Renal cortical epithelial cell (primary cell): ENCODE measurements at regions not wholly inside any gene's neighbourhood (a gene's known extent, or its start where the extent isn't known, plus 50 kb on each side); places are given as distances from the start of the nearest gene placed in this dataset.
"Not testable (repeated sequence)": the region's sequence is repeated elsewhere in the genome, so short reads cannot be mapped to it uniquely, and the experiment has no call there.

ENCODE experiments used
- DNase-seq: peaks from one replicate; pipeline ENCODE4 v3.0.0-alpha.2; 2011; ENCODE audit warnings: low read depth

DNA sequence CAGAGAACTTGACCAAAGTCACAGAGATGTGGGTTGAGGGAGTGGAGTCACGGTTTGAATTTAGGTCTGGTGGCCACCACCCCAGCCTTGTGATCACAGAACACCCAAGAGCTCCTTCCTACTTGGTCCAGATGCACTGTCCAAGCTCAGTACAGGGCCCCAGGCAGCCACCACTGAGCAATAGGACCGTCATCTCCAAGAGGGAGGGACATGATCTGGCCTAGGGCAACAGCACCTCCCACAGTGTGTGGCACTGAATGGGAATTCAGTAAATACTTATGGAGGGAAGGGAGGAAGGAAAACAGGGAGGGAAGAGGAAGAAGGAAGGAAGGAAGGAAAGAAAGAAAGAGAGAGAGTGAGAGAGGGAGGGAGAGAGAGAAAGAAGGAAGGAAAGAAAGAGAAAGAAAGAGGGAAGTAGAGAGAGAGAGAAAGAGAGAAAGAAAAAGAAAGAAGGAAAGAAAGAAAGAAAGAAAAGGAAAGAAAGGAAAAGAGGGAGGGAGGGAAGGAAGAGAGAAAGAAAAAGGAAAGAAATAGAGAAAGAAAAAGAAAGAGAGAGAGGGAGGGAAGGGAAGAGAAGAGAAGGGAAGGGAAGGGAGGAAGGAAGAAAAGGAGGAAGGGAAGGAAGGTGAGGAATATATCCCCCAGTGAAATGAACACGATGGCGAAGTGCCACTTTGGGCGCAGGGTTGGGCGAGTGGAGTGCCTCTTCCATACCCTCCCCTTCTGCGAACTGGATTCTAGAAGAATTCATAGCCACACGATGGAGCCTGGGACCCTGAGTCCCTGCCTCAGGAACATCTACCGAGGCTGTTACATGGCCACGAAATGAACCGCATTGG is 243.7 kb downstream of the TFAP2C start:
- no peak for DNase-seq

DNA sequence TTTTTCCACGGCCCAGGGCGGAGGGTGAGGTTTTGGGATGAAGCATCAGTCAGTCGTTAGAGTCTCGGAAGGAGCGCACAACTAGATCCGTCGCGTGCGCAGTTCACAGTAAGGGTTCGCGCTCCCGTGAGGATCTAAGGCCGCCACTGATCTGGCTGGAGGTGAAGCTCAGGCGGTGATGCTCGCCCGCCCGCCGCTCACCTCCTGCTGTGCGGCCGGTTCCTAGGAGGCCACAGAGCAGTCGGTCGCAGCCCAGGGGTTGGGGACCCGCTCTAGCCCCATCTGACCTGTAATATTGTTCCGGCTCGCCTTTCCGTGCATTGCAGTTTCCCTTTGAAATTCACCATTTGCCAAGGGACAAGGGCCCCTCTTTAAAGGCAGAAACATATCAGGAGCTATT is 244.7 kb downstream of the TFAP2C start:
- no peak for DNase-seq

DNA sequence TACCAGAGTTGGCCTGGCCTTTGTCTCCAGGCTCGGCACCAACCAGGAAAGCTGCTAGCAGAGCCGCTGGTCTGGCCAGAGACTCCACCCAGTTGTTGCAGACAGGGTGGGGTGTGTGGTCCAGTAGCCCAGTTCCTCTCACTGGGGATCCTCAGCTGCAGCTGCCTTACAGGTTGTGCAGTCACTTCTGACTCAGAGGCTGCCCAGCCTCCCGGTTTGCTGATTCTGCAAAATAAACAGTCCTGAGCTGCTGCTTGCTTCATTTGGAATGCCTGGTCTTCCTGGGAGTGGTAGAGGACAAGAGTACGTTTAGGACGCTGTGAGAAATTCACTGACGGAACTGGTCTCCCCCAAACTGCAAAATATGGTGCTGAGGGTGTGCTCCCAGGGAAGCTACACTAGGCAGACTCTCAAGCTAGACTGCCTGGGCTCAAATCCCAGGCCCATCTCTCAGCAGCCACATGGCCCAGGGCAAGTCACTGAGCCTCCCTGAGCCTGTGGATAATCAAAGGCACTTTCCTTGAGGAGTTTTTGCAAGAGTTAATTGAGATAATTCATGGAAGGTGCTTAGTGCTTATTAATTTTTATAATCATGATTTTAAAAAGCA is 246.1 kb downstream of the TFAP2C start:
- DNase-seq, result peak; percentile 9

DNA sequence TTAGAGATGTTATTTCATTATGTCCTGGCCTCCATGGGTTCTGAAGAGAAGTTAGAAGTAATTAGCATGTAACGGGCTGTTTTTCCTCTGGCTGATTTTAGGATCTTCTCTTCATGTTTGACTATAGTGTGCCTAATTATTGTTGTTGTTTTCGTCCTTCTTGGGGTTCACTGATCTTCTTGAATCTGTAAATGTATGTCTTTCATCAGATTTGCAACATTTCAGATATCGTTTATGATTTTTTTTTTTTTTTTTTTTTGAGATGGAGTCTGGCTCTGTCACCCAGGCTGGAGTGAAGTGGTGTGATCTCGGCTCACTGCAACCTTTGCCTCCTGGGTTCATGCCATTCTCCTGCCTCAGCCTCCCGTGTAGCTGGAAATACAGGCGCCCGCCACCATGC is 246.7 kb downstream of the TFAP2C start:
- DNase-seq, result no peak

DNA sequence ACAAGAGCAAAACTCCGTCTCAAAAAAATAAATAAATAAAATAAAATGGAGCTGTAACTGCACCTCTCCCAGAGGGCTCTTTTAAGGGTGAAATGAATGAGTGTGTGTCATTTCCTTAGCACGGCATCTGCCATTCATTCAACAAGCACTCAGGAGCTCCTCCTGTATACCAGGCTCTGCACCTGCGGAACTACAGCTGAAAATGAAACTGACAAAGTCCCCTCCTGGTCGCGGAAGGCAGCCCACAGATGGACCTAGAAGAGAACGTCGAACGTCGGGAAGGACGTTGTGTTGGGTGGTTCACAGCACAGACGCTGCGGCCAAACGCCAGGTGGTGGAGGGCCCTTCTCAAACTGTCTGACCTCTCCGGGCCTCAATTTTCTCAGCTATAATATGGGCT is 256.4 kb downstream of the TFAP2C start:
- DNase-seq, result no peak

DNA sequence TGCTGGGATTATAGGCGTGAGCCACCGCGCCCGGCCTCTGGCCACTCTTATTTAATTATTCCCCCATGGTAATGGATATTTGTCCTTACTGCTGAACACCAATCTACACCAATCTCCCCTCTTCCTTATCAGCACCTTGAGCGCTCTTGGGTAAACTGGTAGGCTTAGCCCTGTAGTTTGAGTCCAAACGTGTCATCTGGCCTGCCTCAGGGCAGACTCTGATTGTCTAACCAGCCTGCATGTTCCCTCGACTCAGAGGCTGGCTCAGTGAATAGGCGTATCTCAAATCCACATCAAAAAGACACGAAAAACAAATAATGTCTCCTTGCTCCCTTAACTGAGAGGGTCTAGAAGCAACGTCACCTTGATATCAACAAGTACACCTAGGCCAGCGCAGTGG is 260.9 kb downstream of the TFAP2C start:
- DNase-seq, result no peak

DNA sequence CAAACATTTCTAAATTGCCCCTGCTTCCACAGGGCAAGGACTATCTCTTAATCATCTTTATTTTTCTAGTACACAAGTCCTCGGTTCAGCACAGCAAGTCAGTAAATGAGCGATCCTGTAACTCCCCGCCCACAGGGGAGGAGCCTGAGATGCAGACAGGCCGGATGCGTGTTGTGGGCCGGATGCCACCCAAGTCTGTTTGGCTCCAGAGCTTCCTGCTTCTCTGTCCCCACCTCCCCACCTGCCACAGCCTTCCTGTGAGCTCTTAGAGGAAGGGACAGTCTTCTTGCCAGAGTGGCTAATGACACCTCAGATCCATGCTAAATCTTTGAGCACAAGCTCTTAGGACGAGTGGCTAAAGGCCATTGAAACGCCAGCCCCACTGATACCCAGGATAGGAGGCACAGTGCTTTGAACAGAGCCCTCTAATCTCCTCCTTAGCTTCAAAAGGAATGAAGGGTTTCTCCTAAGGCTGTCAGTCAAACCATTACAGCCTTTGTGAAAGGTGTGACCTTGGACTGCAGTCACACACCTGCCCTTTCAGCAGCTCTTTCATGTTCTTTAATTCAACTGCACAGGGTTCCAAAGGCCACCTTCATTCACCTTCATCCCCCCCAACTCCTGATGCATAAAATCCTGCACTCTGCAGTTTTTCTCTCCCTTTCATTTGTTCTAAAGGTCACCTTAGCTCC is 264.3 kb downstream of the TFAP2C start:
- no peak for DNase-seq

DNA sequence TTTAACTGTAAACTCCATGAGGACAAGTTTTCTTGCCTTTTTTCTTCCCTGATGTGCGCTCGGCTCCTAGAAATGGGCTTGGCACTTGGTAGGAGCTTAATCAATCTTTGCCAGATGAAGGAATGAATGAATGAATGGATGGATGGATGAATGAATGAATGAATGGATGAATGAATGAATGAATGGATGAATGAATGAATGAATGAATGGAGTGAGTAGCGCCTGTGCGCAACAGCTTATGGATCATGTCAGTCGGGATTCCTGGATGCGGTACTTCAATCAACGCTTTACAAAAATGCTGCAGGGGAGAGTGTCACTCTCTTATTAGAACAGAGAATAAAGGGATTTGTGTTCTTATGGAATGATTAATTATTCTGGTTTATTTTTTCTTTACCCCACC is 267.3 kb downstream of the TFAP2C start:
- DNase-seq, result no peak

DNA sequence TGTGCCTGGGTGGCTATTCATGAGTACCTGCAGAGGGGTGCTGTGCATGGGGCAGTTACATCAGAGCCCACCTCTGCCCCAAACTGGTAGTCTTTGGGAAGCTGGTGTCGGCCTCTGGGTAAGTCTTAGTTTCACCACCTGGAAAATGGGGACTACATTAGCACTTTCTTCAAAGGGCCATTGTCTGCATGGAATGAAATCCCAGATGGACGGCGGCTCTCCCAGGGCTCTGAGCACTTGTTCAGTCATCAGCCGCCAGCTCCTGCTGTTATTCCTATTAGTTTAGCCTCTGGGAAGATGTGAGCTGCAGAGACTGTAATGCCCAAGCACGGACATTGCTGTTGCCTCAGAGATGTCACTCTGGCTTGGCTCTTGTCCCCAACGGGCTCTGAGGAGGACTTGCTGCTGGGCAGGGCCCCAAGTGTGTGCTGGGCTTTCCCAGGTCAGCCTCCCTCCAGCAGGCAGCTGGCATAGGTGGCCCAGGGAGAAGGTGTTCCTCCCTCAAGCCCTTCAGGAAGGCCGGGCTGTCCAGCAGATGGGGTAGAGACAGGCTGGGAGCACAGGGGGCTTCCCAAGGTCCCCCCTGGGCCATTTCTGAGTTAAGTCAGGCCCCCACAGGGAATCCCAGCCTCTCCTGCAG is 268.3 kb downstream of the TFAP2C start:
- DNase-seq, result no peak

DNA sequence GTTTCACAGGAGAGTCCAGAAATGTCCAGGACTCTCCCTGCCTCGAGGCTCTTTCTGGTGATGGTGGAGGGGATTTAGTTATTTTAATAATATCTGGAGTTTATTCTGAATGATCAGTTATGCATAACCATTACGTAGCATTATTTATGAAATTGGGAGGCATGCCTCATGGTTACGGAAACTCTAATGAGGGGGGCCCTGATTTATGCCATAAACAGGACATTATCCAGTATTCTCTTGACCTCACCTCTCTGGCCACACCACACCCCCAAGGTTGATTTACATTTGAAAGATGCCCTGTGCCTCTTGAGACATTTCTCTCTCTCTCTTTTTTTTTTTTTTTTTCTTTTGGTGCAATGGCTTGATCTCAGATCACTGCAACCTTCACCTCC is 268.8 kb downstream of the TFAP2C start:
- no peak for DNase-seq

DNA sequence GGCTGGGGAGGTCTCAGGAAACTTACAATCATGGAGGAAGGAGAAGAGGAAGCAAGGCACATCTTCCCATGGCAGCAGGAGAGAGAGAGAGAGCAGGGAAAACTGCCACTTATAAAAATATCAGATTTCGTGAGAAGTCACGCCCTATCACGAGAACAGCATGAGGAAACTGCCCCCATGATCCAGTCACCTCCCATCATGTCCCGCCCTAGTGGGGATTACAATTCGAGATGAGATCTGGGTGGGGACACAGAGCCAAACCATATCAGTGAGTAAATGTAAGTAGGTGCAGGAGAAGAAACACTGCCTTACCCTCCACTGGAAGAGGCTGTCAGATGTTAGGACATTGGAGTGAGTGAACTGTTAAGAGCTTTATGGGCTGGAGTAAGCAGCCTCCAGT is 270.4 kb downstream of the TFAP2C start:
- no peak for DNase-seq

DNA sequence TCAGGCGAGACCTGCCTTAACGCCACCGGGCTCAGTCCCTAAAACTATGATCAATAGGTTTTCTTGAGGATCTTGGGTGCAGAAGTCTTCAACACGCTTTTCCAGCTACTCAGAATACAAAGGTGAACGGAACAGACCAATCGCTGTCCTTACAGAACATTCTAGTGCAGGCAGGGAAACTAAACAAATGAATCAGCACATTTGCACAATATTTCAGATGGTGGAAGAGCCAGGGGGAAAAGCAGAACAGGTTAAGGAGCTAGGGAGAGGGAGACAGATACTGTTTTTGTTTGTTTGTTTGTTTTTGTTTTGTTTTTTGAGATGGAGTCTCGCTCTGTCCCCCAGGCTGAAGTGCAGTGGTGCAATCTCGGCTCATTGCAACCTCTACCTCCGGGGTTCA is 271.1 kb downstream of the TFAP2C start:
- DNase-seq, result no peak

DNA sequence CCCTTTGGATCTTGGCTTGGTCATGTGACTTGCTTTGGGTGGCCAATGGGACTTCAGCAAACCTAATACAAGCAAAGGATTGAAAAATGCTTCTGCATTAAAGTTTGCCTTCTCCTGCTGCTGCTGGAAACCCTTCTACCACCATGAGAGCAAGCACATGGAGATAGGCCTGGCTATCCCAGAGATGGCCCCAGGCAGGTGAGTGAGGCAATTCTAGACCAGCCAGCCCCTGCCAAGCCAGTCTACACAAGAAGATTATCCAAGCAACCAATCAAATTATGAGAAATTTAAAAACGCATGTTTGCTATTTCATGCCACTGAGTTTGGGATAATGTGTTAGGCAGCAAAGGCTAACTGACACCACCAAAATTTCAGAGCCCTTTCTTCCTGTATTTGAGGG is 274.3 kb downstream of the TFAP2C start:
- no peak for DNase-seq

DNA sequence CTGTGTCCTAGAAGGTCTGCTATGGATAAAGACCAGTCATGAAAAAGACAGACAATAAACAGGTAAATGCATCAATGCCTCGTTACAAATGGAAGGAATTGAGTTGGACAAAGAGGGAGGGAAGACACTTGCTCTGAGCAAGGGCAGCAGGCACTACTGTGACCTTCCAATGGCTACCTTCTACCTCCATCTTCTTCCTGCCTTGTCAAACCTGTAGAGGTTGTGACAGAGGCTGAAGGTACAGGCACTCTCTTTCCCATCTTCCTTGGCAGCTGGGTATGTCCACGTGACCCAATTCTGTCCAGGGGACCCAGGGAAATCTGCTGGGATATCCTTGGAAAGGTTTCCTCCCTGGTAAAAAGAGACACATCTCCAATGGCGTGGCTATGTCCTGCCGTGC is 274.8 kb downstream of the TFAP2C start:
- no peak for DNase-seq

DNA sequence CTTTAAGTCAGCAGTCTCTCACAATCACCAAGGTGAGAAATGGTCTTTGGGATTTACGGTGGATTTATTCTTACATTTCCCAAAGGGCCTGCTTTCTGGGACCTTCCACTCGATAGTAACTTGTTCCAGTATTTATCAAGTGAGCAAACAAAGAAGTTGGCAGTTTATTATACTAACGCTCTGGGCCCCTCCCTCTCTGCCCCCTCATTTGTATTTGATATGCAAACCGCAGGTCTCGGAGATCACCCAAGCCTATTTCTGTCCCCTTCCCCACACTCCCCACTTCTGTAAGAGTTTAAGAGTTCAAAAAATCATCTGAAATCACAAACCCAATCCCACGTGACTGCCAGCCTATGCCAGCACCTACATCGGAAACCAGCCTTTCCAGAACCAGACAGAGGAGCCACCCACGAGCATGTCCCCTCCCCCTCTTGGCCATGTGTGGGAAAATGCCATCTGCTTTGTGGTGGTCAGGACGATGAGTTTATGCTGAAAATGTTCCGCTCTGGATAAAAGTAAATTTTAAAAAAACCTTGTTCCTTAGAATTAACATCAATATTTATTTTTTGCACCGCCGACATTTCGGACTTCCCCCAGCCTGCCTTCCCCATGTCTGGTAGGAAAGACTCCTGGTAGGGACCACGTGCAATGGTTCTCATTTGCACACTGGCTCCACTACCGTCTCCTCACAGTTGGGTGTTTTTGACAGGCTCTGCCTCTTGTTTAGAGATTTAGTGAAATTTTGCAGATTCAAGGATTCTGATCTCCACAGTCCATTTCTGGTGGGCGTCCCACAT is 281.0 kb downstream of the TFAP2C start:
- DNase-seq, result no peak

DNA sequence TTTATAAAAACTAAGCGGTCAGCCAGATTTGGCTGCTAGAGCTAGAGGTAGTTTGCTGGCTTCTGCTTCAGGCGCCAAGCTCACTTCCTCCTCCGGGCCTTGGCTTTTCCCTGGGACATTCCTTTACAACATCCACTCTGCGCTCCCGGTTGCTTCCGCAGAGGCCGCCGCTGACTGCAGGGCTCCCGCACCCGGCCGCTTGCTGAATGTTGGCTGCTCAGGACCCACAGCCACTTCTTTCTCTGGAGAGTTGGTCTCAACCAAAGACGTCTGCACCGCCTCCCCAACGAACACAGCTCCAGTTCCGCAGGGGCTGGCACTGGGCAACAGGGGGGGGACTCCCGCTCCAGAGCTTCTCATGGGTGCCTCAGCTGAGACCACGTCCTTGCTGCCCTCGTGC is 282.8 kb downstream of the TFAP2C start:
- DNase-seq, result no peak

DNA sequence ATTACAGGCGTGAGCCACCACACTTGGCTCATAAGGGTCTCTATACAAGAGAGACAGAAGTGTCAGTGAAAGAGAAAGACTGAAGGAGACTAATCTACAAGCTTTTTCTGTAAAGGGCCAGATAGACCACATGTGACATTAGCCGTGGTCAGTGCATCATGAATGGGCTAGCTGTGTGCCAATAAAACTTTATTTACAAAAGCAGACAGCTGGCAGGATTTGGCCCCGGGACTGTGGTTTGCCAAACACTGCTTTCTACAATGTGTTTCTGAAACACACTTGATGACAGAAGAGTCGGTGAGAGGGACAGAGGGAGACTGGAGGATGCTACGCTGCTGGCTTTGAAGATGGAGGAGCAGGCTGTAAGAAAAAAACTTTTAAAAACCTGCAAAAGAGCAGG is 285.4 kb downstream of the TFAP2C start:
- no peak for DNase-seq

DNA sequence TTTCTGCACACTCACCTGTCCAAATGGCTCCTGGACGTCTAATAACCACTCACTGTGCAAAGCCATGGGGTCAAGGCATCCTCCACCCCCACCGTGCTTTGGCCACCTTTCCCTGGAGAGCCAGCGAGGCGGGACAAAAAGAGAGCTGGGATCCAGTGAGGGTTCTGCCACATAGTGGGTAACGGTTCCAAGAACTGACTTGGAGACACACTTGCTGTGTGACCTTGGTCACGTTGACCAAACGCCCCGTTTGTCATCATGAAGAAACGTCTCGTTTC is 287.2 kb downstream of the TFAP2C start:
- DNase-seq, result no peak

DNA sequence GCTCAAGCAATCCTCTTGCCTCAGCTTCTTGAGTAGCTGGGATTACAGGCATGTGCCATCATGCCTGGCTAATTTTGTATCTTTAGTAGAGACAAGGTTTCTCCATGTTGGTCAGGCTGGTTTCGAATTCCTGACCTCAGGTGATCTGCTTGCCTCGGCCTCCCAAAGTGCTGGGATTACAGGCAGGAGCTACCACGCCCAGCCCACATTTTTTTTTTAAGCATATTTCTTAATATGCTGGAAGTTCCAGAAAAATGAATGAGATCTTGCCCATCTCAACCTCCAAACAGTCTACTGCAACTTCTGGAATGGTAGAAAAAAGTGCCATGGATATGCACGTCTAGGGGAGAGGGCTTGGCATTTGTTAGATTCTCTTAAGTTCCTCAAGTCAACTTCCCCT is 290.9 kb downstream of the TFAP2C start:
- DNase-seq, result not testable (repeated sequence)

DNA sequence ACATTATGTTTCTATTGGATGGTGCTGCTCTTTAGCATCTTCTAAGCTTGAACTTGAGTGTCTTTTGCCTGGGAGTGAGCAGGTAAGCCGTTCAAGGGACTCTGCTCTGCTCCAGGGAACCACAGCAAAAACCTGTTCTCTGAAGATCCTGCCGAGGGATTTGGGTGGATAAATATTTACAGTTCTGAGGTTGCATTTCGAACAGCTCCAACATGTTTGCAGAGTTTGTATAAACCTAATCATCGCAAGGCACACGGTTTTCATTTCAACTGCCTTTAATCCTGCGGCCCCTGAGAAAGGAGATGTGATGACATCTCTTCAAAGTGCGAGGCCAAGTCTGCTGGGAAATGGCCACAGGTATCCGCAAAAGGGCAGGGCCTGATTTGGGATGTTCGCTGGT is 293.4 kb downstream of the TFAP2C start:
- DNase-seq, result no peak

DNA sequence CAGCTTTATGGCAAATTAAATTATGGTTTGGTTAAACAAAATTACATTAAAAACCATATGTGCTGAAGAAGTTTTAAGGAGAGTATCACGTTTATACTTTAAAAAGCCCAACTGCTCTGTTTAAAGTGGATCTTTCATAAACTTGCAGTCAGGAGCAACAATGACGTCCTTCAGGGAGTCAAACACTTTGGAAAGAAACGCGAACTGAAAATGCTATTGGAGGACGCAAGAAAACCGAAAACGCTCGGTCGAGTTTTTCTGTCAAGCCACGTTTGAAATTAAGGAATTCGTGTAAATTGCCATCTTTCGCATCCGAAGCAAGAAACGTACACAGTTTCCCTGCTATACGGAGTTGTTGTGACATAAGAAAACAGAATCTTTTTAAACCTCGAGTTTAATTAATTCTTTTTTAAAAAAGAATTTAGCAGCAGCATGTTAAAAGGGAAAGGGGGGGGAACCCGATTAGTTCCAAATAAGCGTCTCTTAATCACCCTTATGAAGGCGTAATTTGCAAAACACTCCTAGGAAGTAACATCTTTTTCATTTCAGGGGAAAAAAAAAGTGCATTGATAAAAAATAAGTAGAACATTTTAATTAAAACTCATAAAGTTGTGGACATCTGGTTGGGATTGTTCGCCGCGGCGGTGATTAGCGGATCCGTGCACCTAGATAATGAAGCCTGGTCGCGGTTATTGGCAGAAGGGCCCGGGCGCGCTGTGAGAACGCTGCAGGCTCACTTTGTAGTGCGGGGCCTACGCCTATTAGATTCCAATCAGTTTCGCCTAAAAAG is 295.4 kb downstream of the TFAP2C start:
- no peak for DNase-seq
